Erythroblast (primary cell): ENCODE measurements at regions not wholly inside any gene's neighbourhood (a gene's known extent, or its start where the extent isn't known, plus 50 kb on each side); places are given as distances from the start of the nearest gene placed in this dataset.

ENCODE experiments used
- GATA1 ChIP-seq: IDR thresholded peaks from 2 replicates; pipeline ENCODE4 v1.6.1; 2011; ENCODE audit warnings: low read depth, mild to moderate bottlenecking, control low read depth, low read length, moderate library complexity
- POLR2A ChIP-seq: IDR thresholded peaks from 2 replicates; pipeline ENCODE4 v1.6.1; 2011; ENCODE audit warnings: mild to moderate bottlenecking, low read length

DNA sequence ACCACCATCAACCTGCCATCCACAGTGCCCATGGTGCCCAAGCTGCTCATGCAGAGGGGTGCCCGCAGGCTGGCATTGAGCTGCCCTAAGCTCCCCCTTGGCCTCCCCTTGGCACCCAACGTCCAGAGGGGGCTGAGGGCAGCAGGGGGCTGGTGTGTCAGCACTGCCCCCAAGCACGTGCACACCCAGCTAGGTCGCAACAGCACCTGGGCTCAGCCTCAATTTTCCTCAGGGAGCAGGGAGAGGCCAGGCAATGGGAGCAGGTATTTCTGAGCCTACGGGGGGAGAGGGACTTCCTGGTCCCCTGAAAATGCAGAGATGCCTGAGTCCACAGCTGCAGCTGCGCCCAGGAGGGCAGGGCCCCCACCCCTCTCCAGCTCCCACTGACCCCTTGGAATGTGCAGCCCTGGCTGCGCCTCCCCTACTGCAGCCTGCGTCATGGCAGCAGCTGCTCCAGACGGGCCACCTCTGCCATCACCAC is 204.2 kb downstream of the ANKRD60 start:
- TF ChIP-seq POLR2A (no peak), GATA1 (no peak)
